ENCODE measurements at regions not wholly inside any gene's neighbourhood (a gene's known extent, or its start where the extent isn't known, plus 50 kb on each side); places are given as distances from the start of the nearest gene placed in this dataset.

DNA sequence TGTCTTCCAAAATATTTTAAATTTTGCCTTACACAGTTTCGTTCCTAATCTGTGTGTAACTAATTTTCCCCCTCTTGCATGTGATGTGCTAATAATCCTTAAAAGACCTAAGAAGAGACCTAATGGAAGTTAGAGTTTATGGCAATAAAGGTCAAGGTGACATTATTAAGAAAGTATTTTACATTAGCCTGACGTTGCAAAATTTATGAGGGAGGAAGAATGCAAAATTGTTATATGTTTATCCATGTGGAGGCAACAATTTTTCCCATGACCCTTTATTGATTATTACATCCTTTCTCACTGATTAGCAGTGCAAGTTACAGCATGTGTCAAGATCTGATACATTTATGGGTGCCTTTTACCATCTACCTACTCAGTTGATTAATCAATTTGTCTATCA, 373.8 kb upstream of the ROBO1 start:
- DNase-seq: no peak

DNA sequence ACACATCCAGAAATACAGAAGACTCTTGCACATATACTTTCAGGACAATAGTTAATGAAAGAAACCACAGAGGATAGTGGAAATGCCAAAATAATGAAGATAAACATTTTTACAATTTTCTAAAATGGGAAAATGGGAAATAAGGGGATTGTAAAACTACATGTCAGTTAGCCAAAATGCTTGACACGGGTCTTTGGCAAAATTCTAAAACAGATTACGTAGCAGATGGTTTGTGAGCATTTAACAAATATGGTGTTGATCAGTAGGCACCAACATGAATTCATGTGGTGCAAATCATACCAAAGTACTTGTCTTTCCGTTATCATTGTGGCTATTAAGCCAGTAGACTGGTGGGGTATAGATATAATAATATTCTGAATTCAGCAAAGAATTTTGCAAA, 348.5 kb upstream of the ROBO1 start:
- no peak for DNase-seq

DNA sequence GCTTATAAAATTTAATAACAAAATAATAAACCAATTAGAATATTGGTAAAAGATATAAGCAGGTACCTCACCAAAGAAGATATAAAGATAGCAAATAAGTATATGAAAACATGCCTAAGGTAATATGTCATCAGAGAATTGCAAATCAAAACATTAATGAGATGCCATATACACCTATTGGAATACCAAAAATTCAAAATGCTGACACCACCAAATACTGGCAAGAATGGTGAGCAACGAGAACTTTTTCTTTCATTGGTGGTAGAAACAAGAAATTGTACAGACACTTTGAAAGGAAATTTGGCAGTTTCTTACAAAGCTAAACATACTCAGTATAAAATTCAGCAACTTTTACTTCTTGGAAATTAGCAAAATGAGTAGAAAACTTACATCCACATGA, 346.9 kb upstream of the ROBO1 start:
- DNase-seq: no peak

DNA sequence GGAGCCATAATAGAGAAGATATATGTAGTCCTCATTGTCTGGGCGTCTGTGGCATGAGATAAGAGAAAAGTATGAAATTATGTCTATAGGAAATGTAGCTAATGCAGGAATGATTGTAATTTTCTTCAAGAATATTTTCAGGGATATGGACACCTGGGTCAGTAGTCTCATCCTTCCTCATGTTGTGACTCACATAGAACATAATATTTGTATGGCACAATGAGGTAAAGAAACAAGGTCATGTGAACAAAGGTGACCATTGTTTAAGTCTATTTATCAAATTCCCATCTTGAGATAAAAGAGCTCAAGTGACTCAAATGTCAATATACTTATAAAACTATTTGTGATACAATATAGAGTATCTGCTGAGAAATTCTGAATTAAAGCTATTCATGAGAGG, 345.5 kb upstream of the ROBO1 start:
- DNase-seq: no peak

- DNase-seq: no peak
Measured at GRCh38 chr3:80099559-80100066, 331.8 kb upstream of the ROBO1 start.

- no peak for DNase-seq
Measured at GRCh38 chr3:80097674-80098073, 329.9 kb upstream of the ROBO1 start.

- DNase-seq: no peak
Measured at GRCh38 chr3:80096909-80097308, 329.1 kb upstream of the ROBO1 start.

DNA sequence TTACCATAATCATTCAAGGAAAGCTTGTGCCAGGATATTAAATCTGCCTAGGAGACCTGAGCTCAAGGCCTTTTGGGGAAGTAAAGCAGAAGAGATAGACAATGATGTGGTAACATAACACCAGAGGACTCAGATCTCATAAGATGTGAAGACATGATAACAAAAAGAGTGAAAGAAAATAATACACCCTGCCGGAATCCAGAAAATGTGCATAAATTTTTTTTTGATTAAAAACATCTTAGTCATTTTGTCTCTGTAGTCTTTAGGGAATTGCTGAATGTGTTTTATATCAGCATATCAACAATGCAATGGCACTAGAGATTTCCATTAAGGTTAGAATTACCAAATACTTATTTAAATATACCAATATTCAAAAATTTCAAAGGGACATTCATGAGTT, 326.8 kb upstream of the ROBO1 start:
- DNase-seq: no peak

DNA sequence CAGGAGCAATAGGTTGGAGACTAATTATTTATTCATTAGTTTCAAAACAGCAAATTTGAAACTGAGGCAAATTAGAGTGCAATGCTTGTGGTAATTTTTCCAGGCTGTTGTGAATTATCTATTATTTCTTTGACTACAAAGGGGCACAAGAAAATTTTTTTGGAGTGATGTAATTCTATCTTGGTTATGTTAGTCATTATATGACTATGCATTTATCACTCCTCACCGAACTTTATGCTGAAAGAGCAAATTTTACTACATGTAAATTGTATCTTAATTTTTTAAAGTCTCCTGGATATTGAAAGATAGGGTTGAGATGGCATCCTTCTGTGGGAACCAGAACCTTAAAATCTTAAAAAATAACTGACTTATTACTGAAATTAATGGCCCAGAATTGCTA, 320.0 kb upstream of the ROBO1 start:
- no peak for DNase-seq

DNA sequence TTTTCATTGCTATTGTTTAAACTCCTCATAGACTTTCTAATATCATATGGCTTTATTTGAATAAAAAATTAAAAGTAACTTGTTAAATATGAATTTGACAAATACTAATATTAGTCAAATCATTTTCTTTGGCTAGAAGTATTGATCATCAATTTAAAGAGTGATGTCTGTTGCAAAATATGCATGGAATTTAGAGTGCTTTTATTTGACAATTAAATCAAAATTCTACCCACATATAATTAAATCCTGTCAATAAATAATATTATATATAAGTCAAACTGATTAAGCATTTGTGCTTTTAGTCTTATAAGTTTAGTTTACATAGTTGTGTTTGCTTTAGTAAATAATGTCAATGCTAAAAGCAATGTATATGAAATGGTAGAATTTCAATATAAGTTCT, 318.6 kb upstream of the ROBO1 start:
- DNase-seq: no peak

GRCh38 chr3:80079886-80080285, 312.1 kb upstream of the ROBO1 start:
- DNase-seq: no peak

- no peak for DNase-seq
Measured at GRCh38 chr3:80068459-80068858, 300.7 kb upstream of the ROBO1 start.

GRCh38 chr3:80063535-80063934, 295.7 kb upstream of the ROBO1 start:
- no peak for DNase-seq

- DNase-seq: no peak
Measured at GRCh38 chr3:80060664-80061063, 292.9 kb upstream of the ROBO1 start.

DNA sequence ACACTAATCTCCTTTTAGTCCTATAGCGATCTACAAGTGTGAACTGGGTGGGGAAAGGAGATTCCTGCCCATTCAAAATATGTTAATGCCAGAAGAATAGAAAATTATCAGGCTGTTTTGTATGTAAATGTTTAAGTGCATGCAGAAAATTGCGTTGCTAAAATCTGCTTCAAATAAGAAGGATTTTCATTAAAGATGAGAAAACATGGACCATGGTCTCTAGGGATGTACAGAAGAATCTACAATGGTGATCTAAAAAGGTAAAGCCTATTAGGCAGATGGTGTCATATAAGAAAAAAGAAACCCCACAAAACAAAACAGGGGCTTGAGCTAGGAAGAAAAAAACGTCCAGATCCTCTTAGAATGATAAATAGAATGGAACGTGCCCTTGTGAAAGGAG, 287.5 kb upstream of the ROBO1 start:
- DNase-seq: no peak

DNA sequence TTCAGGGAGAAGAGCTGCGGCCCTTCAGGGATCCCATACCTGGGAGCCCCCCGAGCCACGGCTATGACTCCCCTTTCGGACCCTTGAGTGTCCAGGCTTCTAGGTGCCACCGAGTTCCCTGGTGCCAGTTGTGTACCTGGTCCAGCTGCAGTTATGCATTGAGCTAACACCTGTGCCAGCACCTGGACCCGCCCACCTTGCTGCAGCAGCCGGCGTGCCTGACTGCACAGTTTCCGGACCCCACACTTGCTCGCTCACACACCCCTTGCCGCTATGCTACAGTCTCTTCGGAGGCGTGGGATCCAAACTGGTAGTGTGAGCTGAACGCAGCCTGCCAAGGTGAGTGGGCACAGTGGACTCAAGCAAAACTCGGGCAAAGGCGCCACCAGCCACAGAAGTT, 284.5 kb upstream of the ROBO1 start:
- no peak for DNase-seq

GRCh38 chr3:80051602-80051962, 283.8 kb upstream of the ROBO1 start:
- DNase-seq: no peak

- DNase-seq: no peak
Measured at GRCh38 chr3:80050826-80051601, 283.2 kb upstream of the ROBO1 start.

DNA sequence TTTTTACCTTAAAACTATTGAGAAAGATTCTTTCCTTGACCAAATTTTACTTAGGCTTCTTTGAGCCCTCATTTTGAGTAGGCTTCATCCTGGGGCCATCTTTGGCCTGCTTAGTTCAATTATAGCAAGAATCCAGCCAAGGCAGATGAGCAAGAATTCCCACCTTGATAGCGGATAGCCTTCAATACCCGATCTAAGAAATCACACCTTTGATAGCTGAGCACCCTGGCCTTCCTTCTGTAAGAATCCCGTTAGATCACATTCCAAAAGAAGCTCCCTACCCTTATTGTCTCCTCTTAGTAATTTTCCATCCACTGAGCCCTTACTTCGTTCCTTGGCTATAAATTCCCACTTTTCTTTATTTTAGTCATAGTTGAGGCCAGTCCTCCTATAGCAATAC, 275.4 kb upstream of the ROBO1 start:
- DNase-seq: no peak

DNA sequence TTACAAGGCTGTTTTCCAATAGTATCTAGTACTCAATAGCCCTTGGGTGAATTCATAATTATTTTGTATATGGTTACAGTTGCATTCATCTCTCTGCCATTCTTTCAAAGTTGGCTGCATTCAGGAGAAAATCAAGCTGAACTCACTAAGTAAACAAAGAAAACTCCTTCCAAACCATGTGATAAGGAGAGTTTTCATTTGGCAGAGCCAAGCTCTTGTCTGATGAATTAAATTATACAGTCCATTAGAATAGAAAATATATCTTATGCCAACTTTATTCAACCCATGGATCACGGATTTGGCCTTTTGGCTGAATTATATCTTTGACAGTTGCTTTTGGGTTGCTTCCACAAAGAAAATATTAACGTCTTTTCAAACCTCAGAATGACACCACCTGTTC, 272.3 kb upstream of the ROBO1 start:
- no peak for DNase-seq

DNA sequence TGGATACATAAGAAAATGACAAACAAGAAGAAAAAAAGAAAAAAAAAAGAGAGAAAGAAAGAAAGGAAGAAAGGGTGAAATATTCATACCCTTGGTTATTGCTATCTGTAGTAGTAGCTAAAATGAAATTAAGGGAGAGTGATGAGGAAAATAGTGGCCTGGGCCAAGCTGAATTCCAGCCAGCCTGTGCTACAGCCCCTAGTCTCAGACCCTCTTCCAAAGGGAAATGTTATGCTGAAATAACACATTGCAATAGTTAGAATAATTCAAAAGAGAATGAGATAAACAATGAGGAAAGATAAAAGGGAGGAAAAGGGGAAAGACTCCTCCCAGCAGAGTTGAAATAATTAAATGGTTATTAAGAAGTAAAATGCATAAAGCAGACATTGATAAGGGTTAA, 268.4 kb upstream of the ROBO1 start:
- no peak for DNase-seq

DNA sequence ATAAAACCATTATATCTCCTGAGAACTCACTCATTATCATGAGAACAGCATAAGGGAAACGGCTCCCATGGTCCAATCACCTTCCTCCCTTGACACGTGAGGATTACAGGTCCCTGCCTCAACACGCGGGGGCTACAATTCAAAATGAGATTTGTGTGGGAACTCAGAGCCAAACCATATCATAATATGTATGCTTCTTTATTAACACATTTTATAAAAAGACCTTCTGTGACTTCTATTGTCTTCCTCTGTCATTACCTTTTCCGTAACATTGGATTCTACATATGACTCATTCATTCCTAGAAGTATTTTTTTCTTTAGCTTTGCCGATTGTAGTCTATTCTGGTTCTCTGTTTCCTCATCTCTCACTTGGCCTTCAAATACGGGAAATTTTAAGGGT, 267.2 kb upstream of the ROBO1 start:
- DNase-seq: no peak

- DNase-seq: no peak
Measured at GRCh38 chr3:80023010-80023409, 255.2 kb upstream of the ROBO1 start.

- no peak for DNase-seq
Measured at GRCh38 chr3:80018375-80018774, 250.6 kb upstream of the ROBO1 start.

GRCh38 chr3:80017369-80017768, 249.6 kb upstream of the ROBO1 start:
- no peak for DNase-seq

All from CD4-positive, alpha-beta T cell treated with Interleukin-6 for 4 hours (primary cell).